ENCODE measurements at regions not wholly inside any gene's neighbourhood (a gene's known extent, or its start where the extent isn't known, plus 50 kb on each side); places are given as distances from the start of the nearest gene placed in this dataset.
"Not testable (repeated sequence)": the region's sequence is repeated elsewhere in the genome, so short reads cannot be mapped to it uniquely, and the experiment has no call there.

DNA sequence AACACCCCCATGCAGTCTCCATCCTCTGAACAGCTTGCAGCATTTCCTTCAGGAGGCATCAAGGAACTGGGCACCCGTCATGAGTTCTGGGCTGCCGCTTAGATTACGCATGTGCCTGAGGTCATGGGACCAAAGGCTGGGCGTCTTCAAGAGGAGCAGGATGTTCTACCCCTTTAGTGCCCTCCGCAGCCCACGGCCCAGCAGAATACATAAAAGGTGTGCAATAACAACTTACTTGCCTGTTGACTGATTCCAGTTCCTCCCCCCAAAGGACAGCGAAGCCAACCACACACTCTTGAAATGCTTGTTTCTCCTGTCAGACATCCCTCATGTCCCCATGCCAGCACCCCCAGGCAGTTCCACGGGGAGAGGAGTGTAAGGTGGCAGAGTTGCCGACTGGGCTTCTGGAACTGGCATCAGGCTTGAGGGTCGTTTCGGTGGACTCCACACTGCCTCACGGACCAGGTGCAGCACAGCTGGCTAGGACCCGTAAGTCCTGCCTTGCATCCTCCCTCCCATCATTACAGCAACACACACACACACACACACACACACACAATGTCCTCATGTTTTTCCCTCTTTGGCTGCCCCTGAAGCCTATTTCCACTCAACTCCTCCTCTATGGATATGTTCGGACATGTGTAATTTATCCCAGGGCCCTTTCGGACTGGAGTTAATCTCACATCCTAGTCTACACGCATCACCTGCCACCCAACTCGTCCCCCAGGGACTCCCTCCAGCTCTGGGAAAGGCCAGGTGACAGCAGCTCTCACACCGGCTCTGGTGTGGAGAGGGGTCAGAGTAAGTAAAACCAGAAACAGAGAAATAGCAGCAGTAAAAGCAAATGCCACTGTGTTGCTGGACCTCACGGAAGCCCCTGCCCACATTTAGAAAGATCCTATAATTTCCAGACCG lies 200.7 kb downstream of the BCL11A start:
- Histone ChIP-seq H3K36me3 (no peaks in the 10 kb centered on the region), H3K27me3 (ENCODE audit: insufficient read depth, low read depth, severe bottlenecking) (no peaks in the 10 kb centered on the region), H3K27ac (no peak overlapping the region), H3K9me3 (ENCODE audit: severe bottlenecking) (no peaks in the 10 kb centered on the region), H3K4me3 (ENCODE audit: low read depth, low read length) (no peak overlapping the region)
- DNase-seq = no peak
- TF ChIP-seq, protein P1, sequence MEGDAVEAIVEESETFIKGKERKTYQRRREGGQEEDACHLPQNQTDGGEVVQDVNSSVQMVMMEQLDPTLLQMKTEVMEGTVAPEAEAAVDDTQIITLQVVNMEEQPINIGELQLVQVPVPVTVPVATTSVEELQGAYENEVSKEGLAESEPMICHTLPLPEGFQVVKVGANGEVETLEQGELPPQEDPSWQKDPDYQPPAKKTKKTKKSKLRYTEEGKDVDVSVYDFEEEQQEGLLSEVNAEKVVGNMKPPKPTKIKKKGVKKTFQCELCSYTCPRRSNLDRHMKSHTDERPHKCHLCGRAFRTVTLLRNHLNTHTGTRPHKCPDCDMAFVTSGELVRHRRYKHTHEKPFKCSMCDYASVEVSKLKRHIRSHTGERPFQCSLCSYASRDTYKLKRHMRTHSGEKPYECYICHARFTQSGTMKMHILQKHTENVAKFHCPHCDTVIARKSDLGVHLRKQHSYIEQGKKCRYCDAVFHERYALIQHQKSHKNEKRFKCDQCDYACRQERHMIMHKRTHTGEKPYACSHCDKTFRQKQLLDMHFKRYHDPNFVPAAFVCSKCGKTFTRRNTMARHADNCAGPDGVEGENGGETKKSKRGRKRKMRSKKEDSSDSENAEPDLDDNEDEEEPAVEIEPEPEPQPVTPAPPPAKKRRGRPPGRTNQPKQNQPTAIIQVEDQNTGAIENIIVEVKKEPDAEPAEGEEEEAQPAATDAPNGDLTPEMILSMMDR (IDR thresholded peaks at IDR 0.05; ENCODE audit: low read depth, low read length) = no peak

DNA sequence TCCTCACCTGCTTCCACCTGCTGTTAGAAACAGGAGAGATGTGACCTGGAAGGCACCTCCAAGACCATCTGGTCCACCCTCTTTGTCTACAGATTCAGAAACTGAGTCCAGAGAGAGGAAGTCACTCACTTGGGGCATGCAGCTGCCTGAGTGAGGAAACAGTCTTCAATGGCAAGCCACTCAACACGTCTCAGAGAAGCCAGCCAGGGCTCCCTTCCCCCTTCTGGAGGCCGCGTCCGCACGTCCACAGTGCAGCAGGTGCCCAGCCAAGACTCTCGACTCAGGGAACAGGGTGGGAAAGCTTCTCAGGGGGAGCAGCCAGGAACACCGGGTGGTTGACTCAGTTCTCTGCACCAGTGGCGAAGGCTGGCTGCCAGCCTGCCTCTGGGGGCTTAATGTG lies 201.7 kb downstream of the BCL11A start:
- Histone ChIP-seq H3K27ac (no peak overlapping the region), H3K9me3 (ENCODE audit: severe bottlenecking) (no peaks in the 10 kb centered on the region), H3K36me3 (no peaks in the 10 kb centered on the region), H3K27me3 (ENCODE audit: insufficient read depth, low read depth, severe bottlenecking) (no peaks in the 10 kb centered on the region), H3K4me3 (ENCODE audit: low read depth, low read length) (no peak overlapping the region)
- TF ChIP-seq, protein P1 (IDR thresholded peaks at IDR 0.05; ENCODE audit: low read depth, low read length) = no peak
- DNase-seq = no peak

DNA sequence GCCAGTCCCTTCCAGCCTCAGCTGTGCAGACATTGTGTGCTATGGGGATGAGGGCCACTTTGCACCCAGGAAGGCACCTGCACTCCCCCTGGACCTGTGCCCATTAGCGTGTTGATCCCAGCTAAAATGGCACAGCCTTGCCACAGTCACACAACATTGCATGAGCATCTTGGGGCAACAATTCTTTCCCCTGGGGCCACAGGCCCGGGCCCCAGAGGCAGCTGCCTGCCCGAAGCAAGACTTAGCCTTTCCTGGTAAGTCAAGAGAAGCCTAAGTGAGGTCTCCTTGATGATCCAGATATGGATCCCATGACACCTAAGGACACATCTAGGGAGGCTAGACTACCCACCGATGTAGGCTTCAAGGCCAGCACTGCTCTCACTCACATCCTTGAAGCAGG lies 202.1 kb downstream of the BCL11A start:
- H3K27me3 ChIP-seq (ENCODE audit: insufficient read depth, low read depth, severe bottlenecking) = no peaks in the 10 kb centered on the region
- TF ChIP-seq, protein P1 (IDR thresholded peaks at IDR 0.05; ENCODE audit: low read depth, low read length) = no peak
- no peak for DNase-seq
- no peaks in the 10 kb centered on the region for H3K9me3 ChIP-seq (ENCODE audit: severe bottlenecking)
- H3K27ac ChIP-seq = no peak overlapping the region
- no peak overlapping the region for H3K4me3 ChIP-seq (ENCODE audit: low read depth, low read length)
- H3K36me3 ChIP-seq = no peaks in the 10 kb centered on the region

DNA sequence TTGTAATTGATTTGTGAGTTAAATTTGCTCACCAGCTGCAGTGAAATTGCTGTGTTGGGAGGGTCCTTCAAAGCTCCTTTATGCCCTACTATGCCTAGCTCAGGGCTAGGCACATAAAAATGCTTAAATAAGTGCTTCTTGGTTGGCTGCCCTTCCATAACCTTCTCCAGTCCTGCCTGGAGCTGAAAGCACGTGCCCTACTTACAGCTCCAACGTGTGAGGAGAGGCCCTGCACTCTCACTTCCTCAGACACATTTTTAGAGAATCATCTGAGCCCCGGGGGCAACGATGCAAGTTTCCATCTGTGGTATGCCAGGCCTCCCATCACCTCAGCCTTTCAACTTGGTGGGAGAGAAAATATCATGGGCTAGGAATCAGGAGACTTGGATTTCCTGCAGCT lies 202.7 kb downstream of the BCL11A start:
- no peaks in the 10 kb centered on the region for H3K27me3 ChIP-seq (ENCODE audit: insufficient read depth, low read depth, severe bottlenecking)
- TF ChIP-seq, protein P1 (IDR thresholded peaks at IDR 0.05; ENCODE audit: low read depth, low read length) = no peak
- no peak overlapping the region for H3K27ac ChIP-seq
- no peaks in the 10 kb centered on the region for H3K36me3 ChIP-seq
- H3K4me3 ChIP-seq (ENCODE audit: low read depth, low read length) = no peak overlapping the region
- H3K9me3 ChIP-seq (ENCODE audit: severe bottlenecking) = no peaks in the 10 kb centered on the region
- no peak for DNase-seq

DNA sequence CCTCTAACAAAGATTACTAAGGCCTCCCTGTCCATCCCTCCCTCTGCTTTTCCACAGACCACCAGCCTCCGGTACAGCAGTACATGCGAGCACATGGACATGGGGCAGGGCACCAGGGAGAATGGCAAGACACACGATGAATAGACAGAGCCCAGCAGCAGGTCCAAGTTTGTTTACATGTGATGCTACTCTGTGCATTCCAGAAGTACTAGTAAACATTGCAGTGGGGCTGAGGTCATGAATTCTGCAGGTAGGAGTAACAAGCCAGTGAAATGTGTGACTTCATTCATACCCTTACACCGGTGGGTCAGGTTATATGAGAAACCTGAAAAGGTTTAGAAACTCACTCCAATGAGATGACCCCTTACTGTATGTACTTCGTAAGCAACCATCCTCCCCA lies 205.7 kb downstream of the BCL11A start:
- Histone ChIP-seq H3K4me3 (ENCODE audit: low read depth, low read length) (no peak overlapping the region), H3K36me3 (no peaks in the 10 kb centered on the region), H3K27ac (no peak overlapping the region), H3K27me3 (ENCODE audit: insufficient read depth, low read depth, severe bottlenecking) (no peaks in the 10 kb centered on the region), H3K9me3 (ENCODE audit: severe bottlenecking) (no peaks in the 10 kb centered on the region)
- no peak for DNase-seq
- TF ChIP-seq, protein P1 (IDR thresholded peaks at IDR 0.05; ENCODE audit: low read depth, low read length) = no peak

DNA sequence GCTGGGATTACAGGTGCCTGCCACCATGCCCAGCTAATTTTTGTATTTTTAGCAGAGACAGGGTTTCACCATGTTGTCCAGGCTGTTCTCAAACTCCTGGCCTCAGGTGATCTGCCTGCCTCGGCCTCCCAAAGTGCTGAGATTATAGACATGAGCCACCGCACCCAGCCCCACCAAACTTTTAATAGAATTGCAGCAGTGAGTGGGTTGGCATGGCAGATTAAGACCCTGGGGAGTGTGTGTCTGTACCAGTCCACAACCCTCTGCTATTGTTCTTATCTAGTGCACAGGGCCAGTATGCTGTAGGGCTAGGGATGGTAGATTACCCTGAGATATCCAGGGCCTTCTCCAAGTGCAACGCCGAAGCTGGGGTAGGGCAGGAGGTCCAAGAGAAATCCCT lies 211.0 kb downstream of the BCL11A start:
- not testable (repeated sequence) for H3K27ac ChIP-seq; H3K9me3 ChIP-seq (ENCODE audit: severe bottlenecking); H3K36me3 ChIP-seq; DNase-seq; H3K27me3 ChIP-seq (ENCODE audit: insufficient read depth, low read depth, severe bottlenecking); H3K4me3 ChIP-seq (ENCODE audit: low read depth, low read length)

Data from WERI-Rb-1 (cell line).